ENCODE measurements at regions not wholly inside any gene's neighbourhood (a gene's known extent, or its start where the extent isn't known, plus 50 kb on each side); places are given as distances from the start of the nearest gene placed in this dataset.

GRCh38 chr3:27594096-27594690, 110.0 kb upstream of the SLC4A7 start:
- H3K4me1 ChIP-seq (ENCODE audit: control insufficient read depth, insufficient read depth, low read length), result peaks cover 3% of the 10 kb centered on the region; the same call in 1 of the 2 replicates
- no peaks in the 10 kb centered on the region for H3K9me3 ChIP-seq (ENCODE audit: control insufficient read depth, insufficient read depth, low read depth, low read length)
- ChIA-PET CTCF (no interaction called here), POLR2A (no interaction called here)
- H3K4me3 ChIP-seq (ENCODE audit: low read depth, low read length), result no peak overlapping the region
- H3K36me3 ChIP-seq (ENCODE audit: control insufficient read depth in 2 of 2, insufficient read depth in 1 of 2, low read length in 2 of 2), result no peaks in the 10 kb centered on the region
- TF ChIP-seq ZNF362 (tag by site-specific recombination; IDR thresholded peaks at IDR 0.05), result no peak
- no peak for TF ChIP-seq ZNF585B (tag by site-specific recombination; IDR thresholded peaks at IDR 0.05)
- TF ChIP-seq SALL2 (tag by site-specific recombination; IDR thresholded peaks at IDR 0.05; ENCODE audit: borderline replicate concordance), result no peak
- TF ChIP-seq ZNF221 (tag by site-specific recombination; IDR thresholded peaks at IDR 0.05; ENCODE audit: borderline replicate concordance), result no peak
- no peak for TF ChIP-seq ZNF514 (tag by site-specific recombination; IDR thresholded peaks at IDR 0.05)
- TF ChIP-seq ZNF518A (tag by site-specific recombination; conservative IDR thresholded peaks at IDR 0.05; ENCODE audit: low read depth), result no peak
- no peak for TF ChIP-seq ZNF777 (tag by site-specific recombination; IDR thresholded peaks at IDR 0.05; ENCODE audit: borderline replicate concordance)
- no peak for TF ChIP-seq BCL11B (tag by site-specific recombination; IDR thresholded peaks at IDR 0.05; ENCODE audit: low read depth)
- no peak for TF ChIP-seq ZNF404 (tag by site-specific recombination; IDR thresholded peaks at IDR 0.05)
- TF ChIP-seq ZNF488 (tag by site-specific recombination; IDR thresholded peaks at IDR 0.05), result no peak
- no peak for TF ChIP-seq ZNF521 (tag by site-specific recombination; IDR thresholded peaks at IDR 0.05)
- no peak for TF ChIP-seq ZNF24 (tag by site-specific recombination; IDR thresholded peaks at IDR 0.05)
- TF ChIP-seq SETDB1 (IDR thresholded peaks at IDR 0.05; ENCODE audit: insufficient read length, low read length), result no peak
- no peak for TF ChIP-seq ZBTB17 (tag by site-specific recombination; IDR thresholded peaks at IDR 0.05)
- no peak for TF ChIP-seq ZNF704 (tag by site-specific recombination; IDR thresholded peaks at IDR 0.05)
- no peak for TF ChIP-seq ZNF112 (tag by site-specific recombination; IDR thresholded peaks at IDR 0.05)
- no peak for TF ChIP-seq SP7 (tag by site-specific recombination; IDR thresholded peaks at IDR 0.05)
- no peak overlapping the region for H3K27ac ChIP-seq (ENCODE audit: extremely low read depth, low read depth, low read length)

GRCh38 chr3:27593173-27593572, 109.0 kb upstream of the SLC4A7 start:
- no peaks in the 10 kb centered on the region for H3K9me3 ChIP-seq (ENCODE audit: control insufficient read depth, insufficient read depth, low read depth, low read length)
- H3K4me3 ChIP-seq (ENCODE audit: low read depth, low read length), result no peak overlapping the region
- ChIA-PET POLR2A (no interaction called here), CTCF (no interaction called here)
- H3K36me3 ChIP-seq (ENCODE audit: control insufficient read depth in 2 of 2, insufficient read depth in 1 of 2, low read length in 2 of 2), result no peaks in the 10 kb centered on the region
- no peak overlapping the region for H3K27ac ChIP-seq (ENCODE audit: extremely low read depth, low read depth, low read length)
- H3K4me1 ChIP-seq (ENCODE audit: control insufficient read depth, insufficient read depth, low read length), result peaks cover 3% of the 10 kb centered on the region; the same call in 1 of the 2 replicates
- TF ChIP-seq KLF8 (tag by site-specific recombination; IDR thresholded peaks at IDR 0.05) (no peak), SALL2 (tag by site-specific recombination; IDR thresholded peaks at IDR 0.05; ENCODE audit: borderline replicate concordance) (no peak), ZNF112 (tag by site-specific recombination; IDR thresholded peaks at IDR 0.05) (no peak), ZSCAN23 (tag by site-specific recombination; IDR thresholded peaks at IDR 0.05) (no peak), ZFHX2 (tag by site-specific recombination; conservative IDR thresholded peaks at IDR 0.05) (no peak), ZNF76 (tag by site-specific recombination; IDR thresholded peaks at IDR 0.05; ENCODE audit: borderline replicate concordance, low read depth) (no peak), ZNF521 (tag by site-specific recombination; IDR thresholded peaks at IDR 0.05) (no peak), ZNF664 (tag by site-specific recombination; IDR thresholded peaks at IDR 0.05) (no peak), ZNF514 (tag by site-specific recombination; IDR thresholded peaks at IDR 0.05) (no peak), ZNF692 (tag by site-specific recombination; IDR thresholded peaks at IDR 0.05) (no peak), SCRT1 (tag by site-specific recombination; IDR thresholded peaks at IDR 0.05; ENCODE audit: borderline replicate concordance) (no peak)

All from HEK293 (cell line).